H9 (cell line): ENCODE measurements at regions not wholly inside any gene's neighbourhood (a gene's known extent, or its start where the extent isn't known, plus 50 kb on each side); places are given as distances from the start of the nearest gene placed in this dataset.

Experiments
- DNase-seq: peaks from one replicate; pipeline ENCODE4 v3.0.0-alpha.2; 2017
- H2AFZ ChIP-seq: one replicate; pipeline ENCODE4 v1.6.1; 2013; ENCODE audit warnings: mild to moderate bottlenecking, low read length, control low read depth, moderate library complexity
- H2AK5ac ChIP-seq: 2 replicates; pipeline ENCODE4 v1.6.1; 2013; ENCODE audit warnings: low read length, control low read depth, mixed read lengths; ENCODE audit not compliant: insufficient read length
- H2BK120ac ChIP-seq: one replicate; pipeline ENCODE4 v1.6.1; 2013; ENCODE audit warnings: low read depth, mild to moderate bottlenecking, low read length, control low read depth, inconsistent platforms; ENCODE audit not compliant: poor library complexity, severe bottlenecking
- H2BK12ac ChIP-seq: 2 replicates; pipeline ENCODE4 v1.6.1; 2013; ENCODE audit warnings: low read length, control low read depth, mixed read lengths, low read depth; ENCODE audit not compliant: insufficient read length
- H2BK15ac ChIP-seq: 2 replicates; pipeline ENCODE4 v1.6.1; 2013; ENCODE audit warnings: low read depth, low read length, control low read depth
- H2BK20ac ChIP-seq: one replicate; pipeline ENCODE4 v1.6.1; 2013; ENCODE audit warnings: low read depth, mild to moderate bottlenecking, low read length, control low read depth, inconsistent platforms; ENCODE audit not compliant: poor library complexity, severe bottlenecking
- H2BK5ac ChIP-seq: 2 replicates; pipeline ENCODE4 v1.6.1; 2013; ENCODE audit warnings: low read length, control low read depth, mixed read lengths; ENCODE audit not compliant: insufficient read length
- H3K14ac ChIP-seq: 2 replicates; pipeline ENCODE4 v1.6.1; 2013; ENCODE audit warnings: low read length, control low read depth; ENCODE audit not compliant: insufficient read depth
- H3K18ac ChIP-seq: 2 replicates; pipeline ENCODE4 v1.6.1; 2013; ENCODE audit warnings: low read depth, mild to moderate bottlenecking, mixed read lengths, low read length, control low read depth; ENCODE audit not compliant: insufficient read length
- H3K23ac ChIP-seq: 2 replicates; pipeline ENCODE4 v1.6.1; 2013; ENCODE audit warnings: low read length, control low read depth, mixed read lengths, low read depth; ENCODE audit not compliant: insufficient read length
- H3K23me2 ChIP-seq: 2 replicates; pipeline ENCODE4 v1.6.1; 2013; ENCODE audit warnings: low read depth, mild to moderate bottlenecking, mixed read lengths, low read length, control low read depth; ENCODE audit not compliant: insufficient read length, poor library complexity, severe bottlenecking
- H3K27ac ChIP-seq: 2 replicates; pipeline ENCODE4 v1.5.1; 2013; ENCODE audit warnings: low read length, control low read depth, mixed read lengths, low read depth; ENCODE audit not compliant: insufficient read length
- H3K27me3 ChIP-seq: 2 replicates; pipeline ENCODE4 v1.6.1; 2013; ENCODE audit warnings: low read length, control low read depth, inconsistent platforms; ENCODE audit not compliant: insufficient read depth
- H3K4ac ChIP-seq: 2 replicates; pipeline ENCODE4 v1.6.1; 2013; ENCODE audit warnings: low read depth, mild to moderate bottlenecking, control low read depth, inconsistent platforms, low read length, moderate library complexity
- H3K4me1 ChIP-seq: 2 replicates; pipeline ENCODE4 v1.6.1; 2013; ENCODE audit warnings: low read length, control low read depth, inconsistent platforms; ENCODE audit not compliant: insufficient read depth
- H3K4me2 ChIP-seq: 2 replicates; pipeline ENCODE4 v1.6.1; 2013; ENCODE audit warnings: low read length, control low read depth, mixed read lengths; ENCODE audit not compliant: insufficient read length, insufficient read depth
- H3K56ac ChIP-seq: 2 replicates; pipeline ENCODE4 v1.6.1; 2013; ENCODE audit warnings: low read depth, mild to moderate bottlenecking, mixed read lengths, low read length, control low read depth; ENCODE audit not compliant: insufficient read length
- H3K79me1 ChIP-seq: 2 replicates; pipeline ENCODE4 v1.6.1; 2013; ENCODE audit warnings: low read depth, mild to moderate bottlenecking, moderate library complexity, low read length, control low read depth, inconsistent platforms; ENCODE audit not compliant: insufficient read depth, poor library complexity, severe bottlenecking
- H3K79me2 ChIP-seq: 2 replicates; pipeline ENCODE4 v1.6.1; 2013; ENCODE audit warnings: low read length, control low read depth, inconsistent platforms; ENCODE audit not compliant: insufficient read depth
- H3K9ac ChIP-seq: 2 replicates; pipeline ENCODE4 v1.6.1; 2013; ENCODE audit warnings: low read length, control low read depth, mixed read lengths; ENCODE audit not compliant: insufficient read length; ENCODE audit errors: extremely low read depth
- H3K9me3 ChIP-seq: one replicate; pipeline ENCODE4 v1.6.1; 2013; ENCODE audit warnings: low read depth, low read length, inconsistent platforms; ENCODE audit not compliant: control insufficient read depth
- H3T11ph ChIP-seq: one replicate; pipeline ENCODE4 v1.6.1; 2013; ENCODE audit warnings: mild to moderate bottlenecking, low read length, control low read depth, inconsistent platforms
- H4K20me1 ChIP-seq: one replicate; pipeline ENCODE4 v1.6.1; 2013; ENCODE audit not compliant: control insufficient read depth, insufficient read length, insufficient read depth
- H4K5ac ChIP-seq: 2 replicates; pipeline ENCODE4 v1.6.1; 2013; ENCODE audit warnings: low read depth, mild to moderate bottlenecking, mixed read lengths, low read length, control low read depth; ENCODE audit not compliant: insufficient read length
- H4K8ac ChIP-seq: replicated peaks from 2 replicates; pipeline ENCODE4 v1.6.1; 2013; ENCODE audit warnings: low read length, control low read depth, mixed read lengths, low read depth; ENCODE audit not compliant: insufficient read length
- H4K91ac ChIP-seq: 2 replicates; pipeline ENCODE4 v1.6.1; 2013; ENCODE audit warnings: low read depth, mild to moderate bottlenecking, moderate library complexity, mixed read lengths, low read length, control low read depth; ENCODE audit not compliant: insufficient read length
- H3K27ac Mint-ChIP-seq, 3 experiments: 2 replicates in 2 of 3; 3 replicates in 1 of 3; pipeline ENCODE4 v1.8.0; 2020 to 2021; ENCODE audit warnings: mixed read lengths in 3 of 3, mild to moderate bottlenecking in 1 of 3, moderate library complexity in 1 of 3
- H3K27me3 Mint-ChIP-seq: 2 replicates; pipeline ENCODE4 v1.8.0; 2021; ENCODE audit warnings: low read depth, mild to moderate bottlenecking, moderate library complexity, mixed read lengths
- H3K36me3 Mint-ChIP-seq, 3 experiments: 2 replicates in 2 of 3; 3 replicates in 1 of 3; pipeline ENCODE4 v1.8.0; 2020 to 2021; ENCODE audit warnings: low read depth in 3 of 3, mixed read lengths in 3 of 3; ENCODE audit not compliant: insufficient read depth in 1 of 3
- H3K4me1 Mint-ChIP-seq, 2 experiments: 2 replicates each; pipeline ENCODE4 v1.8.0; 2020; ENCODE audit warnings: mixed read lengths in 2 of 2
- H3K4me3 Mint-ChIP-seq, 2 experiments: 2 replicates in 1 of 2; 3 replicates in 1 of 2; pipeline ENCODE4 v1.8.0; 2020 to 2021; ENCODE audit warnings: mild to moderate bottlenecking in 2 of 2, mixed read lengths in 2 of 2, moderate library complexity in 1 of 2
- H3K9me3 Mint-ChIP-seq, 2 experiments: 2 replicates in 1 of 2; 3 replicates in 1 of 2; pipeline ENCODE4 v1.8.0; 2020; ENCODE audit warnings: mild to moderate bottlenecking in 2 of 2, mixed read lengths in 2 of 2, moderate library complexity in 1 of 2
- WGBS: extraction: QIAGEN DNeasy Blood & Tissue Kit; methylation state at CpG from one replicate; pipeline ENCODE4 v1.1.7; 2013; ENCODE audit warnings: missing lambda C conversion rate, low lambda C conversion rate, mixed read lengths; ENCODE audit not compliant: insufficient read length; ENCODE audit errors: extremely low coverage; 5-methylcytosine and 5-hydroxymethylcytosine counted together
- TF ChIP-seq, protein P1 (sequence below): fragments of 200-600 bp; sonication (generic); conservative IDR thresholded peaks from 3 replicates; pipeline ENCODE4 v1.8.0; 2021; ENCODE audit warnings: antibody characterized with exemption, mild to moderate bottlenecking

DNA sequence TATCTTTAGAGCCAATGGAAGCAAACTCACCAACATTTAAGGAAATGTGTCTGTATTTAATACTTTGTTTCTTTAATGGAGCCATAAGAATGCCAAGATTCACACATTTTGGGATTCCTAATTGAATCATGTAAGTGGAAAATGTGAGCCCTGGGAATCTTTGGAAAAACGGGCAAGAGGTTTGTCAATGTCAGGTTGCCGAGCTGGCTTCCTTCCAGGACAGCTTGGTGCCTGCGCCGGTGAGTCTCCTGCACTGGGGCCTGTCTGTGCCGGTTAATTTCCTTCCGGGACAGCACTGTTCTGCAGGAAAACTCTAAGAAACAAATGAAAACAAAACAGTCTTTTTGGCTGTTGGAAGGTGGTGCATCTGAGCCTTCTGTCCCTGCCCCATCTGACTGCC is 210.6 kb downstream of the HAPSTR1 start:
- Histone ChIP-seq H2BK12ac (no peak overlapping the region), H3K9me3 (no peaks in the 10 kb centered on the region), H3K4me1 (no peaks in the 10 kb centered on the region), H3K4me2 (no peak overlapping the region), H4K5ac (no peak overlapping the region), H3K4ac (no peak overlapping the region), H2BK120ac (no peak overlapping the region), H2BK20ac (no peak overlapping the region), H3T11ph (no peak overlapping the region), H3K79me1 (no peaks in the 10 kb centered on the region), H3K79me2 (no peaks in the 10 kb centered on the region), H3K27ac (no peak overlapping the region), H4K8ac (no peak overlapping the region), H2BK15ac (no peak overlapping the region), H2AFZ (no peak overlapping the region), H2BK5ac (no peak overlapping the region), H3K14ac (no peak overlapping the region), H3K9ac (no peak overlapping the region), H3K23ac (no peak overlapping the region), H4K20me1 (no peaks in the 10 kb centered on the region), H3K18ac (no peak overlapping the region), H3K56ac (no peak overlapping the region), H2AK5ac (no peak overlapping the region), H3K27me3 (no peaks in the 10 kb centered on the region), H4K91ac (no peak overlapping the region), H3K23me2 (no peaks in the 10 kb centered on the region)
- Mint-ChIP-seq H3K9me3 (peaks cover 0 to 4% of the 10 kb centered on the region in 2 experiments; a peak in 3 of 5 replicates), H3K4me1 (no peaks in the 10 kb centered on the region), H3K27ac (no peak overlapping the region), H3K4me3 (no peak overlapping the region), H3K27me3 (peaks cover 6% of the 10 kb centered on the region), H3K36me3 (no peaks in the 10 kb centered on the region; a peak in 1 of 7 replicates)
- no CpG with 5 or more reads among the region's 6 CpGs for WGBS
- TF ChIP-seq, protein P1, sequence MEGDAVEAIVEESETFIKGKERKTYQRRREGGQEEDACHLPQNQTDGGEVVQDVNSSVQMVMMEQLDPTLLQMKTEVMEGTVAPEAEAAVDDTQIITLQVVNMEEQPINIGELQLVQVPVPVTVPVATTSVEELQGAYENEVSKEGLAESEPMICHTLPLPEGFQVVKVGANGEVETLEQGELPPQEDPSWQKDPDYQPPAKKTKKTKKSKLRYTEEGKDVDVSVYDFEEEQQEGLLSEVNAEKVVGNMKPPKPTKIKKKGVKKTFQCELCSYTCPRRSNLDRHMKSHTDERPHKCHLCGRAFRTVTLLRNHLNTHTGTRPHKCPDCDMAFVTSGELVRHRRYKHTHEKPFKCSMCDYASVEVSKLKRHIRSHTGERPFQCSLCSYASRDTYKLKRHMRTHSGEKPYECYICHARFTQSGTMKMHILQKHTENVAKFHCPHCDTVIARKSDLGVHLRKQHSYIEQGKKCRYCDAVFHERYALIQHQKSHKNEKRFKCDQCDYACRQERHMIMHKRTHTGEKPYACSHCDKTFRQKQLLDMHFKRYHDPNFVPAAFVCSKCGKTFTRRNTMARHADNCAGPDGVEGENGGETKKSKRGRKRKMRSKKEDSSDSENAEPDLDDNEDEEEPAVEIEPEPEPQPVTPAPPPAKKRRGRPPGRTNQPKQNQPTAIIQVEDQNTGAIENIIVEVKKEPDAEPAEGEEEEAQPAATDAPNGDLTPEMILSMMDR = no peak
- no peak for DNase-seq
